T1000 (cell line): ENCODE measurements at regions not wholly inside any gene's neighbourhood (a gene's known extent, or its start where the extent isn't known, plus 50 kb on each side); places are given as distances from the start of the nearest gene placed in this dataset.

Source experiments
- DNase-seq: peaks from one replicate; lab custom pipeline; 2025; ENCODE audit warnings: mixed read lengths; lab: John Stamatoyannopoulos, UW

GRCh38 chr6:44062771-44063560, 64.3 kb downstream of the MRPL14 start:
- no peak for DNase-seq

GRCh38 chr6:44062105-44062770, 65.0 kb downstream of the MRPL14 start:
- no peak for DNase-seq

DNA sequence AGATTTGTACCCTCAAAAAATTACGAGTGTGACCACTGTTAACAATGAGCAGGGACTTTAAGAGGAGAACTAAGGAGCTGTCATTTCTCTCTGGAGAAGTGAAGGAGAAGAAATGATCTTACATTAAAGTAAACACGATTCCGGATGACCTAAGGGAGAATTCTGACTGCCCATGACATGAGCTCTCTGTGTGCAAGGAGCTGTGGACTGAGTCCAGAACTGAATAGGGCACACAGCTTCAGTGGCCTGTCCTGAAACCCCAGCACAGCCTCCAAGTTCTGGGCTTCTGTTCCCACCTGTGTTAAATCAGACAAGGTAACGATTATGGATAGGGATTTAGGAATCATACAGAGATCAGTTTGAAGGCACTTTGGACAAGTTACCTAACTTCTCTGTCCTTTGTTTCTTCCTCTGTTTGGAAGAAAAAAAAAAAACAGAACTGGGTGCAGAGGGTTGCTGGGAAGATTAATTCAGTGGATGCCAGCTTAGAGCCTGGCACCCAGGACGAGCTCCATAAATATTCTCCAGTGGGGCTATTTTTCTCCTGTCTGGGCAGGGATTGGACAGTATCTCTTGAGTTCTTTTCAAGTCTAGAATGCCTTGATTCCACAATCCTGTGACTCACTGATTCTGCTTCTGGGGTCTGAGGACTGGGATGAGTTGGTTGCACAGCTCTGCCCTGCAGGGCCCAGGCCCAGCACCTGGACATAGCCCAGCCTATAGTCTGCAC, 65.7 kb downstream of the MRPL14 start:
- no peak for DNase-seq

- no peak for DNase-seq
Measured at GRCh38 chr6:44060612-44061374, 66.5 kb downstream of the MRPL14 start.

DNA sequence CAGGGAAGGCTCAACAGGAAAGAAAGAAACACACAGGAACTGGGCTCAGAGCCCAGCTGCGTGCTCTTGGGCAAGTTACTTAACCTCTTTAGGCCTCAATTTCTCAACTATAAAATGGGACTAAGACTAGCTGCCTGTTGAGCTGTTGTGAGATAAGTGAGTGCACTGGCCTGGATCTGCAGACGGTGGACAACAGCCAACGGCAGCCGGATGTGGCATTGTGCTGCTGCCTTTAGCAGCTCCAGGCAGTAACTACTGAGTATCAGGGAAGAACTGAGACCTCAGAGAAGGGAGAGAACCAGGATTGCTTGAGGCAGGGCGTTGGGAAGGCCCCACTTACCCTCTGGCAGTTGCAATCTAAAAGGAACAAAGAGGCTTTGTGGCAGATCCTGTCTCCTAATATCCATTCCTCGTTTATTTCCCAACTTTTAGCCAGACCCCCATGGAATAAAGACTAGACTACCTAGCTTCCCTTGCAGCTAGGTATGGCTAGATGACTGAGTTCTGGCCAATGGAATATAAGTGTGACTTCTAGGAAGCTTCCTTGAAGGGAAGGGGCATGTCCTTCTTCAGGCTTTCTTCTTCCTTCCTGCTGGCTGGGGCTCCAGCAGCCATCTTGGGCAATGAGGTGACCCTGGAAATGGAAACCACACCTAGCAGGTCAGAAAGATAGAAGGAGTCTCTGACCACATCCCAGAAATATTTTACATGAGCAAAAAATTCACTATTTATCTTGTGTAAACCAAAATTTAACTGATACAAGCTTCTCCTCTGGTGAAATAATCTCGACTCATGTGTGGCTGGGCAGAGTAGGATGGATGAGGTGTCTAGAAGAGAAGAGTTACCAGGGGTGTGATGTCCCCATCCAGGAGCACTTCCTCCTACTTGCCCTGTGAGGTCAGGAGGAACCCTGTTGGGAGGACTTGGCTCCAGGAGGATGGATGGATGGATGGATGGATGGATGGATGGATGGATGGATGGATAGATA, 67.6 kb downstream of the MRPL14 start:
- DNase-seq: no peak

DNA sequence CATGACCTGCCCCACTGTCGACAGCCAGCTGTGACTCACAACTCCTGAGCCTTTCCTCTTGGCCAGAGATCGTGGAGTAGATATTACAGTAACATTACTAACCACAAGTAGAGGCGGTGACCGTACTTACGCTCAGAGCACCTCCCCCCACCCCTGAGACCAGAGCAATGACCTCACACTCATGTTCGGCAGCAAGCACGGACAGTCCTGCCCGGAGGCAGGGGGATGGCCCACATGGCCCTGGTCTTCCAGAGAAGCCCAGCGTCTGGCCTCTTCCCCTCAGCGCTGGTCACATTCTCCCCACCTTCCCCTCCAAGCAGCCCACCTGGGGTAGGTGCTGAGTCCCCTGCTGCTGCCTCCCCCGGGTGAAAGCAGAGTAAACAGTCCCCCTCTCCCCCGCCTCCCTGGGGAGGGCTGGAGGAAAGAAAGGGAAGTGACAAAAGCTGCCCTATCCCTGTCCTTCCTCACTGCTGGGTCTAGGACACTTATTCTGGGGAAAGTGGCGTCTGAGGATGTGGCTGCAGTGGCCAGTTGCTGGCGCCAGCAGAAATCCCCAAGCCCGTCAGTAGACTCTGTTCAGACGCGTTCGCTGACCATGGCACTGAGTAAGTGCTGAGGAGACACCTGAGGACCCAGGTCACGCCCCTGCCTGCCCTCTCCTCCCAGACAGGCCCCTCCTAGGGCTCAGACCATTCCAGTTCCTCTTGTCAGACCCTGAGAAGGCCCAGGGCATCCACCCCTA, 68.5 kb downstream of the MRPL14 start:
- DNase-seq: no peak

GRCh38 chr6:44057931-44058616, 69.2 kb downstream of the MRPL14 start:
- DNase-seq: no peak

GRCh38 chr6:44057238-44057930, 69.9 kb downstream of the MRPL14 start:
- no peak for DNase-seq

DNA sequence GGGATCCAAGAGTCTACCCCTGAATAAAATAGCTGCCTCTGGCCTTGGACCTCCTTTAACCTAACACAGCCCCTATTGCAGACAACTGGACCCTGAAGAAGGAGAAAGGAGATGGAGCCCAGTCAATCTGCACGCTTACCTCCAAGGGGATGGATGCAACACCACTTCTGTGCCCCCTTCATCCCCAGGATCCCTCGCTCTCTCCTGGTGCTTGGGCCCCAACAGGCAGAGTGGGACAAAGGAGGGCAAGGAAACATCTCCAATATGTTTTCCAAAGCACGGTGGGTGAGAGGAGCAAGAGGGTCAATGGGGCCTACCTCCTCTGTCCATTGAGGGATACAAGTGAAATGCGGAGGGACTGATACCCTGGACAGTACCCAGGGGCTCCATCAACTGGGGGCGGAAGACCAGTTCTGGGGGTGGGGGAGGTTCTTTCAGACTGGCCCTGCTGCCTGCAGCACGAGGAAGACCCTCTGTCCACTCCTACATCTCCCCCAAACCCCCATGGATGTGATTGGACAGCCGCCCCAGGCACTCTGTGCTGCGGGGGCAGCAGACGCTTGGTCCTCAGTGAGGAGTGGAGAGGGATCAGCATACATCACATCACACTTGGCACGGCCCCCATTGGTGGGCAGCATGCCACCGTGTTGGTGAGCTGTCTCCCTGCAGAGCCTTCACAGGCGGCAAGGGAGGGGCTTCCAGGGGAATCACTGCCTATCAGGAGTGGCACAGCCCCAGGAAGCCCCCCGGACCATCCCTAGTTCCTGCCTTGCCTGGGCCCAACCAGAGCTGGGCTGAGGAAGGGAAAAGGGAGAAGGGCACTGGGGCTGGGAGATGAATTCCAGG, 70.6 kb downstream of the MRPL14 start:
- no peak for DNase-seq

- no peak for DNase-seq
Measured at GRCh38 chr6:44054721-44055559, 72.3 kb downstream of the MRPL14 start.

GRCh38 chr6:44053760-44054556, 73.3 kb downstream of the MRPL14 start:
- DNase-seq: no peak

DNA sequence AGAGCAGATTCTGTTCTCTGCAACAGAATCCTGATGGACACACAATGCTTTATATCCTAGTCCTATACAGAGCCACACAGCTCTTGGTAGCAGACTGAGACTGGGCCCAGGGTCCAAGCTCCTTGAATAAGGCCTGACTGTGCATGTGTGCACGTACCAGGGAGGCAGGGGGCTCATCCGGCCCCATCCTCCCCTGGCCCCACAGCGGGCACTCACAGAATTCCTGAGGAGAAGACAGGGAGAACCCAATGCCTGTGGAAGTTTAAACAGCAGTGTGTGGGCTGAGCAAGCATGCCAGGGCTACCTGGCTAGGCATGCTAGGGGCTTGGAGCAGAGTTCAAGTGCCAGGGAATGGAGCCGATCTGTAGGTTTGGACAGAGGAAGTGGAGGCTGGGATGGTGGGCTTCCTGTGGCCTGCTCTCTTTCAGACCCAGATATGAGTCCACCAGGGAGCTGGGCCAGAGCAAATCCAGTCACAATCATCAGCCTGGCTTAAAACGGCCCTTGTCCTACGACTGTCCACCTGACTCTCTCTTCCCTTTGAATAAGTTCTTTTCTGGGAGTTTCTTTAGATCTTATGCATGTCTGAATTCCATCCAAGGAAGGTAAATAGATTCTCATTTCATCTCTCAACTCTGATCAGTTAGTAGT, 74.0 kb downstream of the MRPL14 start:
- DNase-seq: no peak

DNA sequence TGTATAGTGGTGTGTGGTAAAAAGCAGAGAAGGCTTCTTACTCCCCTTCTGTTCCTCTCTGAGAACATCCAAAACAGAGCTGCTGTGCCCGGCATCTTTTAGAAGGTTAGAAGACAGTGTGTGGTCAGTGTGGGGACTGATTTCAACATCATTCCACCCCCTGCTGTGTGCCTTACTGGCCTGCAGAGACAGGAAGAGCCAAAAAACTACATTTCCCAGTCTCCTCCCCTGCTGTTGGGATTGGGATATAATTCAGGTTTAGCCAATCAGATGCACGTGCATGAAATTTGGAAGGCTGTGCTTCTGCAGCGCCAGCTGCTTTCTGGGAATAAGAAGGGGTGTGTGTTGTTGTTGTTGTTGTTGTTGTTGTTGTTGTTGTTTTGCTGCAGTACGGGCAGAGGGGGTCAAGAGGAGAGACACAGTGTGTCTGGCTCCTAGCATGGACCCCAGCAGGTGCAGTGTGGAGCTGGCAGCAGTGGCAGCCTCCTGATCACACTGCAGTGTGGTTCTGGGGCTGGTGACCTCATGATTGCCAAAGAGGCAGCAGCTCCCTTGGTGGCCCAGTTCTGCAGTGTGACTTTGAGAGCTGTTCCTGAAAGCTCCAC, 74.7 kb downstream of the MRPL14 start:
- no peak for DNase-seq

DNA sequence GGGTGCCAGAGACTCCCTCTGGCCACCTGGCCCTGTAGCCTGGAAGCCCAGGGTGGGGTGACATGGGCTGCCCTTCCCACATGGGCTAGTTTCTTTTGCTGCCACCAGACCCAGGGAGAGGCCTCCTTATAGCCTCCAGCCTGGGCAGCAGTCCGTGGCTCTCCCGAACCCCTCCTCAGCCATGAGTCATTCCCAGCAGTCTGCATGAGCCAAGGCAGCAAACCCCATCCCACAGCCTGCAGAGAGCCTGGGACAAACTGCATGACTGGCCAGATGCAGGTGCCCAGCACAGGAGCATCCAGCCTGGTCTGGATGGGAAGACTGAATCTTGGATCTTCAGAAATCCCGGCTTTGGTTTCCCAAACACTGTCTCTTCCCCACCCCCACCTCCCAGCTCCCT, 75.7 kb downstream of the MRPL14 start:
- DNase-seq: no peak

DNA sequence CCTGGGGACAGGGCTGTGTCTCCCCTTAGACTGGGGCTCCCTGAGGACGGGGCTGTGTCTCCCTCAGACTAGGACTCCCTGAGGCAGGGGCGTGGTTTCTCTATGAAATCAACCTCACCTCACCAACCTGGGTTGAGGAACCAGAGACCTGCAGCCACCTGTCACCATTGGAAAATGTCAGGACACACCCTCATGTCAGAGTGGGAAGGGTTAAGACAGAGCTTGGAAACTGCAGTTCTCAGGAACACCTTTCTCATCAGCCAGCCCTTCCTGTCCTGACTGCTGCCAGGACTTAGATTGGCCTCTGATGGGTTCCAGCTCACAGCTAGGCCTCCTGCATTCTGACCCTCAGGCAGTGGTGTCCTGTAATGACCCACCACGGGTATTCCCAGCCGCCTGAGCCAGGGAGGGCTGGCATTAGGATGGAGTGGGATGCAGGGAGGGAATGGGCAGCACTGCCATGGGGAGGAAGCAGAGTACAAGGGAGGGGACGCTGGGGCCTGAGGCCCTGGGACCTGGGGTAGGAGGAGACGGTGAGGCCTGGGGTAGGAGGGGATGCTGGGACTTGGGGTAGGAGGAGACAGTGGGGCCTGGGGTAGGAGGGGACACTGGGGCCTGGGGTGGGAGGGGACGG, 76.3 kb downstream of the MRPL14 start:
- no peak for DNase-seq
